ENCODE measurements at regions not wholly inside any gene's neighbourhood (a gene's known extent, or its start where the extent isn't known, plus 50 kb on each side); places are given as distances from the start of the nearest gene placed in this dataset.

DNA sequence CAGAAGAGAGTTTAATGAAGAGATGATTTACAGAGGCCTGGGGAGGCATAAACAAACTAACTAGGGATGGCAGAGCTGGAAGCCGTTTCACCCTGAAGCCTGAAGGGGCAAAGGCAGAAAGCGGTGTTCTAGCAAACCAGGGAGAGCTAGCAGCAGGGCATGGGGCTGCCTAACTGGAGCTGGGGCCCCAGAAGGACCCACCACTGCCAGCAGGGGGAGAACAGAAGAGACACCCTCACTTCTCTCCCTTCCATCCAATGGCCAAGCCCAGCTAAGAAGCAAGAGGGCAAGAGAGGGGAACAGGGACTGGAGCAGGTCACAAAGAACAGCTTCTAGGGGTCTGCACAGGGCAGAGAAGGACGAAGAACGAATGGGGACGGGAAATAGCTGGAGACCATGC, 195.5 kb downstream of the KATNAL1 start:
- TF ChIP-seq CTCF (IDR thresholded peaks at IDR 0.05; ENCODE audit: extremely low read depth in 1 of 2, insufficient read depth in 1 of 2, low read depth in 1 of 2, low read length in 2 of 2): no peak
- no peak for TF ChIP-seq POLR2AphosphoS5 (IDR thresholded peaks at IDR 0.05; ENCODE audit: insufficient read depth, low read depth, low read length)
